ENCODE measurements at regions not wholly inside any gene's neighbourhood (a gene's known extent, or its start where the extent isn't known, plus 50 kb on each side); places are given as distances from the start of the nearest gene placed in this dataset.
"Not testable (repeated sequence)": the region's sequence is repeated elsewhere in the genome, so short reads cannot be mapped to it uniquely, and the experiment has no call there.

GRCh38 chr13:109941951-109942350, 155.6 kb upstream of the IRS2 start:
- H3K4me1 Mint-ChIP-seq, result no peaks in the 10 kb centered on the region
- peaks cover 0 to 4% (median 0%) of the 10 kb centered on the region in 3 donors for H3K27me3 Mint-ChIP-seq
- H3K4me3 Mint-ChIP-seq, result no peak overlapping the region
- DNase-seq, result no peak
- H3K9me3 Mint-ChIP-seq, result peaks cover 0 to 16% (median 0%) of the 10 kb centered on the region in 7 donors
- no peak for ATAC-seq (ENCODE audit: low read depth in 2 of 2)
- H3K36me3 Mint-ChIP-seq, result no peaks in the 10 kb centered on the region
- no peak overlapping the region for H3K27ac Mint-ChIP-seq

GRCh38 chr13:109941221-109941620, 154.8 kb upstream of the IRS2 start:
- Mint-ChIP-seq H3K9me3 (peaks cover 0 to 16% (median 0%) of the 10 kb centered on the region in 7 donors), H3K36me3 (no peaks in the 10 kb centered on the region), H3K27me3 (peaks cover 0 to 4% (median 0%) of the 10 kb centered on the region in 3 donors), H3K4me3 (no peak overlapping the region), H3K27ac (no peak overlapping the region), H3K4me1 (no peaks in the 10 kb centered on the region)
- DNase-seq (no peak), ATAC-seq (ENCODE audit: low read depth in 2 of 2) (no peak)

GRCh38 chr13:109940637-109941036, 154.3 kb upstream of the IRS2 start:
- no peak for ATAC-seq (ENCODE audit: low read depth in 2 of 2)
- no peak overlapping the region for H3K4me3 Mint-ChIP-seq

GRCh38 chr13:109939838-109940237, 153.5 kb upstream of the IRS2 start:
- DNase-seq, result no peak
- Mint-ChIP-seq H3K9me3 (peaks cover 0 to 11% (median 5%) of the 10 kb centered on the region in 7 donors), H3K27me3 (peaks cover 0 to 4% (median 0%) of the 10 kb centered on the region in 3 donors), H3K4me1 (no peaks in the 10 kb centered on the region), H3K27ac (no peak overlapping the region), H3K4me3 (no peak overlapping the region), H3K36me3 (no peaks in the 10 kb centered on the region)
- ATAC-seq (ENCODE audit: low read depth in 2 of 2), result no peak

More at GRCh38 chr13:109940637-109941036, 154.3 kb upstream of the IRS2 start:
- Mint-ChIP-seq H3K36me3 (no peaks in the 10 kb centered on the region), H3K27ac (no peak overlapping the region), H3K27me3 (peaks cover 0 to 4% (median 0%) of the 10 kb centered on the region in 3 donors), H3K4me1 (no peaks in the 10 kb centered on the region), H3K9me3 (peaks cover 0 to 12% (median 0%) of the 10 kb centered on the region in 7 donors)
- no peak for DNase-seq

GRCh38 chr13:109939180-109939579, 152.8 kb upstream of the IRS2 start:
- Mint-ChIP-seq H3K9me3 (peaks cover 0 to 15% (median 3%) of the 10 kb centered on the region in 7 donors), H3K27me3 (peaks cover 0 to 2% (median 0%) of the 10 kb centered on the region in 3 donors), H3K36me3 (no peaks in the 10 kb centered on the region), H3K4me1 (no peaks in the 10 kb centered on the region), H3K27ac (no peak overlapping the region), H3K4me3 (no peak overlapping the region)
- ATAC-seq (ENCODE audit: low read depth in 2 of 2) (no peak), DNase-seq (no peak)

- H3K27ac Mint-ChIP-seq, result no peak overlapping the region
- no peak overlapping the region for H3K4me3 Mint-ChIP-seq
- peaks cover 0 to 15% (median 0%) of the 10 kb centered on the region in 7 donors for H3K9me3 Mint-ChIP-seq
- H3K36me3 Mint-ChIP-seq, result no peaks in the 10 kb centered on the region
- no peaks in the 10 kb centered on the region for H3K4me1 Mint-ChIP-seq
- ATAC-seq (ENCODE audit: low read depth in 2 of 2), result no peak
- DNase-seq, result no peak
- no peaks in the 10 kb centered on the region for H3K27me3 Mint-ChIP-seq
These were observed 152.0 kb upstream of the IRS2 start for GRCh38 chr13:109938255-109938936.

- H3K4me3 Mint-ChIP-seq; H3K27me3 Mint-ChIP-seq; ATAC-seq (ENCODE audit: low read depth in 2 of 2); DNase-seq; H3K27ac Mint-ChIP-seq; H3K4me1 Mint-ChIP-seq; H3K36me3 Mint-ChIP-seq: not testable (repeated sequence)
- peaks cover 0 to 15% (median 0%) of the 10 kb centered on the region in 7 donors for H3K9me3 Mint-ChIP-seq
These were observed 148.1 kb upstream of the IRS2 start for GRCh38 chr13:109934520-109934919.

GRCh38 chr13:109933476-109933875, 147.1 kb upstream of the IRS2 start:
- Mint-ChIP-seq H3K36me3 (no peaks in the 10 kb centered on the region), H3K27me3 (no peaks in the 10 kb centered on the region), H3K4me3 (no peak overlapping the region), H3K4me1 (no peaks in the 10 kb centered on the region), H3K27ac (no peak overlapping the region), H3K9me3 (peaks cover 0 to 15% (median 0%) of the 10 kb centered on the region in 7 donors)
- ATAC-seq (ENCODE audit: low read depth in 2 of 2), result no peak
- DNase-seq, result no peak

GRCh38 chr13:109924376-109924775, 138.0 kb upstream of the IRS2 start:
- H3K4me1 Mint-ChIP-seq, result no peaks in the 10 kb centered on the region
- no peak overlapping the region for H3K4me3 Mint-ChIP-seq
- H3K9me3 Mint-ChIP-seq, result peaks cover 0 to 7% (median 0%) of the 10 kb centered on the region in 7 donors
- no peaks in the 10 kb centered on the region for H3K36me3 Mint-ChIP-seq
- ATAC-seq (ENCODE audit: low read depth in 2 of 2), result no peak
- no peak for DNase-seq
- H3K27me3 Mint-ChIP-seq, result peaks cover 0 to 6% (median 0%) of the 10 kb centered on the region in 3 donors
- H3K27ac Mint-ChIP-seq, result peak overlapping the region in 1 of 6 donors; percentile 15

GRCh38 chr13:109922518-109922917, 136.1 kb upstream of the IRS2 start:
- Mint-ChIP-seq H3K4me1 (no peaks in the 10 kb centered on the region), H3K4me3 (no peak overlapping the region), H3K27ac (no peak overlapping the region), H3K27me3 (peaks cover 0 to 11% (median 0%) of the 10 kb centered on the region in 3 donors), H3K36me3 (no peaks in the 10 kb centered on the region), H3K9me3 (peaks cover 0 to 7% (median 0%) of the 10 kb centered on the region in 7 donors)
- DNase-seq (no peak), ATAC-seq (ENCODE audit: low read depth in 2 of 2) (no peak)

GRCh38 chr13:109919715-109920375, 133.5 kb upstream of the IRS2 start:
- ATAC-seq (ENCODE audit: low read depth in 2 of 2), result no peak
- Mint-ChIP-seq H3K4me1 (no peaks in the 10 kb centered on the region), H3K36me3 (no peaks in the 10 kb centered on the region), H3K4me3 (no peak overlapping the region), H3K27me3 (peaks cover 0 to 11% (median 0%) of the 10 kb centered on the region in 3 donors), H3K27ac (no peak overlapping the region), H3K9me3 (no peaks in the 10 kb centered on the region)
- DNase-seq, result no peak

GRCh38 chr13:109918179-109918711, 131.9 kb upstream of the IRS2 start:
- H3K36me3 Mint-ChIP-seq, result no peaks in the 10 kb centered on the region

GRCh38 chr13:109917422-109917821, 131.0 kb upstream of the IRS2 start:
- ATAC-seq (ENCODE audit: low read depth in 2 of 2) (no peak), DNase-seq (no peak)
- Mint-ChIP-seq H3K4me1 (no peaks in the 10 kb centered on the region), H3K27ac (no peak overlapping the region), H3K36me3 (no peaks in the 10 kb centered on the region), H3K4me3 (no peak overlapping the region), H3K27me3 (peaks cover 0 to 11% (median 2%) of the 10 kb centered on the region in 3 donors), H3K9me3 (no peaks in the 10 kb centered on the region)

More at GRCh38 chr13:109918179-109918711, 131.9 kb upstream of the IRS2 start:
- H3K4me1 Mint-ChIP-seq, result no peaks in the 10 kb centered on the region
- H3K27me3 Mint-ChIP-seq, result peaks cover 0 to 11% (median 0%) of the 10 kb centered on the region in 3 donors
- DNase-seq, result no peak
- ATAC-seq (ENCODE audit: low read depth in 2 of 2), result no peak
- no peaks in the 10 kb centered on the region for H3K9me3 Mint-ChIP-seq
- H3K4me3 Mint-ChIP-seq, result no peak overlapping the region
- no peak overlapping the region for H3K27ac Mint-ChIP-seq
